ENCODE measurements at regions not wholly inside any gene's neighbourhood (a gene's known extent, or its start where the extent isn't known, plus 50 kb on each side); places are given as distances from the start of the nearest gene placed in this dataset.
A peak's percentile ranks its signal among the peaks of the same experiment; 100 is the strongest.

DNA sequence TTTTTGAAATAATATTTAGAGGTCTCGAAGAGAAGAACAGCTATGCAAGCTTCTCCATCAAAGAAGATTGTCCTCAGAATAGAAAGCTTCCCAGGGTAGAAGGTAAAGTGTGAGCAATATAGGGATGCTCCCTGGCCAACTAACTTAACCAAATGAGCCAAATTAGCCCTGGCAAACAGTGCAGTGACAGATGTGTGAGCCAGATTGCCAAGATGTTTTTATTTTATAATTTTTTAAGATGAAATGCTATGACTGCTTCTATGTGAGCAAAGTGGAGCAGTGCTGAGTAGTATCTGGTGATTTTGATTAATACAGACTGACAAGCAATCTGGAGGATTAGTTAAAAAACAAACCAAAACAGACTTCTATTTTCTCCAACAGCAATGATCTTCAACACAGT is 202.1 kb downstream of the NOVA1 start:
- Histone ChIP-seq H3K4me3 (no peak overlapping the region), H3K36me3 (replicated peaks) (no peaks in the 10 kb centered on the region), H3K9me3 (no peaks in the 10 kb centered on the region), H3K4me1 (peaks cover 5% of the 10 kb centered on the region), H3K27me3 (ENCODE audit: low read depth) (no peaks in the 10 kb centered on the region; the same call in 1 of the 2 replicates)
- no peak for DNase-seq (ENCODE audit: low spot score in 2 of 2)
- in situ Hi-C loops (cut with MboI; ENCODE audit: low sequenced_read_pairs) = no loop called here

DNA sequence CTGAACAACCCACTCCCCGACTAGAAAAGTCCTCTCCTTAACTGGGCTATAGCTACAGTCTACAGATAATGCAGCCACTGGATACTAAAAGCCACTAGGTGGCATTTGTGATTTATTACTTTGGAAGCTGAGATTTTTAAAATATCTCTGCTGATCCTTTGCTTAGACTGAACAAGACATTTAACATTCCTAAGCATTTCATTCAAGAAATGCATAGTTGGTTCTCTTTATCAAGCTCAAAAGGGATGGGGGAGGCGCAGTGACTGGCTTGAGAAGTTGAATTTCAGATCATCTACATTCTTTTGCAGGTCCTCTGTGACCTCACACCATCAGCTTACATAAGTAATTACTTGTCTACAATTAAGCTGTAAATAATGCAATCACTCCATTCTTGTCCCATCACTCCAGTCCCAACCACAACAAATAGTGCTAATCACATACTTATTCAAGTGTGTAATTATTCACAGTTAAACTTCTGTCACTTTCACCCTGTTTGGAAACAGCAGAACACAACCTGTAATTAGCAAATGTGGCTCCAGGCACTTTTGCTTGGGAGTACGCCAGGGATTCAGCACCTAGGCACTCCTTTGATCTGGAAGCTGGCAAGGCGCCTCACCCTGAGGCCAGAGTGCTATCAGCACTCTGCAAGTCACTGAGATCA is 203.6 kb downstream of the NOVA1 start:
- Histone ChIP-seq H3K4me3 (no peak overlapping the region), H3K27me3 (ENCODE audit: low read depth) (peaks cover 8% of the 10 kb centered on the region; the same call in 1 of the 2 replicates), H3K4me1 (peaks cover 5% of the 10 kb centered on the region), H3K9me3 (no peaks in the 10 kb centered on the region), H3K36me3 (replicated peaks) (no peaks in the 10 kb centered on the region)
- in situ Hi-C loops (cut with MboI; ENCODE audit: low sequenced_read_pairs) = no loop called here
- DNase-seq (ENCODE audit: low spot score in 2 of 2) = peak; percentile 77 to 78

DNA sequence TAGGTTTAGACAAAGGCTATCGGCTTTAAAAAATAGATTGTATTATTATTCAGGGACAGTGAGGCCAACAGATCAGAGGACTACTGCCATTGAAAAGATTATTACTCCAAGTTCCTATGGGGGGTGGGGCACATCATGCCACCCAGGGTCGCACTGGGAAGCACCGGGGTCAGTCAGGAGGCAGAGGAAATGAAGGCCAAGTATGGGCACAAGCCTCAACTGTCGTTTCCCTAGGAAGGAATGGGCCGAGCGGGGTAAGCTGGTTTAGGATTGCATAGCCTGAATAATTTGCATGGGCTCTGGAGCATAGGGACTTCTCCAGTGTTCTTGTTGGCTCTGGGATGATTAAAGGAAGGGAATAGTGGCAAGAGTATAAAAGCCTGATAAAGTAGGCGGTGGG is 205.3 kb downstream of the NOVA1 start:
- no peaks in the 10 kb centered on the region for H3K36me3 ChIP-seq (replicated peaks)
- H3K4me3 ChIP-seq = no peak overlapping the region
- H3K4me1 ChIP-seq = peaks cover 5% of the 10 kb centered on the region
- in situ Hi-C loops (cut with MboI; ENCODE audit: low sequenced_read_pairs) = no loop called here
- H3K9me3 ChIP-seq = no peaks in the 10 kb centered on the region
- peak; percentile 6 to 9 for DNase-seq (ENCODE audit: low spot score in 2 of 2)
- H3K27me3 ChIP-seq (ENCODE audit: low read depth) = peaks cover 13% of the 10 kb centered on the region

DNA sequence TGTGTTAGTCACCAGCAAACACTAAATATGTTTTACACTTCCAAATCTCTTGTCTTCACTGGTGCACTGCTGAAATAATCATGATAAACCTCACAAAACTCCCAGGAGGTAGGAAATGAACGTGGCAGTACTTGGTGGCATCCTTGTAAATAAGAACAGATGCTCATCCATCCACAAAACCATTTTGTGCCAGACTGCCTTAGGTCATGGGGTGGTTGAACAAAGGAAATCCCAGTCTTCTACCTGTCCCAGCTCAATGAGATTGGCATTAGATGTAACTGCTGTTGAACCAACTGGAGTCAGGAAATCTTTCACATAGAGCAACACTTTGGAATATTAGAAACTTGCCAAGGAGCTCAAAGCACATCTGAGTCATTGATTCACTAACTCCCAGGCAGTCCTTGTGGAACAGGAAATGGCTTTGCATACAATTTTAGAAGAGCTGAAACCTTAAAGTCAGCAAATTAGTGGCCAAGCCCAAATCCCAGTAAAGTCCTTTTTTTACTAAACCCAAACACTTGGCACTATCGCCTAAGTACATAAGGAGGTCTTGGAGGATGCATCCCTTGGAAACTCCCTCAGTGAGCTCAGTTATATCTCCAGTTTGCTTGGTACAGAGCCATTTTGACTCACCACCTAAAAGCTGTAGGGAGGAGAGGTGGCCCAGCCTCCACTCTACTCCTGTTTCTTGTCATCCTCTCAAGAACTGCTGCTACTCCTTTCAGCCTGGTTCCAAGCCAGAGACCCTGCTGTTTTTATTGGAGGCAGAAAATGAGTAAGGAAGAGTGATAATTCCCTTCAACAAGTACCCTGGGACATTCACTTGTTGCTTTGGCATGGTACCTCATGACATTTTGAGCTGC is 208.0 kb downstream of the NOVA1 start:
- DNase-seq (ENCODE audit: low spot score in 2 of 2) = no peak
- in situ Hi-C loops (cut with MboI; ENCODE audit: low sequenced_read_pairs) = no loop called here
- H3K9me3 ChIP-seq = no peaks in the 10 kb centered on the region
- H3K36me3 ChIP-seq (replicated peaks) = no peaks in the 10 kb centered on the region
- H3K27me3 ChIP-seq (ENCODE audit: low read depth) = peaks cover 15% of the 10 kb centered on the region
- H3K4me3 ChIP-seq = no peak overlapping the region
- peaks cover 5% of the 10 kb centered on the region for H3K4me1 ChIP-seq

DNA sequence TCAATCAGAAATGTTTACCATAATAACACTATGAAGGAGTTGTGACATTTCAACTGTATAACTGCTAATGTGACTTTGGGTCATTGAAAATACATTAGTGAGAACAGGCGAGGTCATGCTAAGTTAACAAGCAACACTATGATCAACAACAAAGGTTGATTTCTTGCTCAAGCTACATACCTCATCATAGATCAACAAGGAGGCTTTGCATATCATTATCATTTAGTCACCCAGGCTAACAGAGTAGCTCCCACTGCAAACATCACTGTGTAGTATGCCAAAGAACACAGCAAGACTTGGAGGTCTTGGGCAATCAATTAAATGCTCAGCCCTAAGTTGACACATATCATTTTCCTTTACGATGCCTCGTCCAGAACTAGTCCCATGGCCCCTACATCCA is 212.5 kb downstream of the NOVA1 start:
- in situ Hi-C loops (cut with MboI; ENCODE audit: low sequenced_read_pairs) = no loop called here
- no peak for DNase-seq (ENCODE audit: low spot score in 2 of 2)
- no peak overlapping the region for H3K4me3 ChIP-seq
- H3K4me1 ChIP-seq = no peaks in the 10 kb centered on the region
- H3K9me3 ChIP-seq = no peaks in the 10 kb centered on the region
- peaks cover 14% of the 10 kb centered on the region for H3K27me3 ChIP-seq (ENCODE audit: low read depth)
- H3K36me3 ChIP-seq (replicated peaks) = no peaks in the 10 kb centered on the region

DNA sequence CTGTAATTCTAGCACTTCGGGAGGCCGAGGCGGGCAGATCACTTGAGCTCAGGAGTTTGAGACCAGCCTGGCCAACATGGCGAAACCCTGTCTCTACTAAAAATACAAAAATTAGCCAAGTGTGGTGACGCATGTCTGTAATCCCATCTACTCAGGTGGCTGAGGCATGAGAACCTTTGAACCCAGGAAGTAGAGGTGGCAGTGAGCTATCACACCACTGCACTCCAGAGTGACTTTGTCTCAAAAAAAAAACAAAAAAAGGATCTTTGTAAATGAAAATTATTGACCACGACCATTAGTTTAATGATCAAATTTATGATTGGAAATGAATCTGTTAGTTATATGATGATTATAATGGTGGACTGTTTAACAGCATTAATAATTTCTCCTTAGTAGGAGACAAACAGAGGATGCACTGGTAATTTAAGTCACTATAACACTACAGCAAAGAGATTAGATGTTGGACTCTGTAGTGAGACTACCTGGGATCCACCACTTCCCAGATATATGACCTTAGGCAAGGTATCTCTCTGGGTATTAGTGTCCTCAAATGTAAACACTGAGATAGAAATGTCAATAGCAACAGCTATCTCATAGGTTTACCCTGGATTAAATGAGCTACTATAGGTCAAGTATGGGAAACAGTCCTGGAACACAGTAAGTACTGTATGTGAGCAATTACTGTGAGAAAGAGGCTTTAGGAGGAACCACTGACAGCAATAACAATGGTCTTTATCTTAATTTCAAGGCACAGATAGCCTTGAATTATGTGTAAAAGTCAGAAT is 214.7 kb downstream of the NOVA1 start:
- H3K4me1 ChIP-seq = no peaks in the 10 kb centered on the region

DNA sequence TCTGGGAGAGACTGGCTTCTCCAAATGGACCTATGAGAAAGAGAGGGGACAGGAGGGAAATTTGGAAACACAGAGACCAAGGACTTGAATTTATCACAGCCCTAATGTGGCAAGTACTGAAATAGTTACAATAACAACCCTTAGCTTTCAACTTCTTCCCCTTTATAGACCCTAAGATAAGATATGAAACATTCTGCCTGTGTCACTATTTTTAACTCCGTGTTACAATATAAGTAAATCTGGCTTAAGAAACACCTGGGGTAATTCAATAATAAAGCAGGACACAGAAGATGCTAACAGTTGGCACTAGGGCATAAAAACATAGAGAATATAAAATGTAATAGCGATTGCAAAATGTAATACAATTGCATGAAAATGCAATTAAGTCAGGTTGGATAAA is 216.4 kb downstream of the NOVA1 start:
- Histone ChIP-seq H3K4me3 (no peak overlapping the region), H3K36me3 (replicated peaks) (no peaks in the 10 kb centered on the region), H3K27me3 (ENCODE audit: low read depth) (no peaks in the 10 kb centered on the region), H3K9me3 (no peaks in the 10 kb centered on the region), H3K4me1 (no peaks in the 10 kb centered on the region)
- in situ Hi-C loops (cut with MboI; ENCODE audit: low sequenced_read_pairs) = no loop called here
- DNase-seq (ENCODE audit: low spot score in 2 of 2) = no peak

More for the DNA sequence above, 214.7 kb downstream of the NOVA1 start:
- H3K4me3 ChIP-seq = no peak overlapping the region
- peaks cover 3% of the 10 kb centered on the region for H3K27me3 ChIP-seq (ENCODE audit: low read depth)
- no peak for DNase-seq (ENCODE audit: low spot score in 2 of 2)
- no peaks in the 10 kb centered on the region for H3K9me3 ChIP-seq
- no peaks in the 10 kb centered on the region for H3K36me3 ChIP-seq (replicated peaks)
- in situ Hi-C loops (cut with MboI; ENCODE audit: low sequenced_read_pairs) = no loop called here

DNA sequence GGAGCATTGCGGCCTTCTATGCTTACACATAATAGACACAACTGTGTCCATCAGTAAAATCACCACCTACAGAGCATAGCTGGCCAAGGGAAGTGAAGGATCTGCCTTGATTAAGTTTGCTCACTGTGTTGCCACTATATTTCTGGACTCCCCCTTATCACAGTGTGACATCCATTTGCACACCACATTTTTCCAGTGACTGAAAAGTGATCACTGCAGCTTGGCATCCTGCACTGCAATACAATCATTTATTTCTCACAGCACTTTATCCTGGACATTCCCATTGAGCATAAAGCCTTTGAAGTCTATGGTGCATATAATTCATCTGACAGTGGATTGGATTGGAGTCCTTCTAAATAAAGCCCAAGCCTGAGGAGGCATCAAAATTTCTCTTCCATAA is 217.2 kb downstream of the NOVA1 start:
- no peaks in the 10 kb centered on the region for H3K36me3 ChIP-seq (replicated peaks)
- in situ Hi-C loops (cut with MboI; ENCODE audit: low sequenced_read_pairs) = no loop called here
- H3K9me3 ChIP-seq = no peaks in the 10 kb centered on the region
- DNase-seq (ENCODE audit: low spot score in 2 of 2) = no peak
- H3K27me3 ChIP-seq (ENCODE audit: low read depth) = no peaks in the 10 kb centered on the region
- H3K4me3 ChIP-seq = no peak overlapping the region
- H3K4me1 ChIP-seq = no peaks in the 10 kb centered on the region

DNA sequence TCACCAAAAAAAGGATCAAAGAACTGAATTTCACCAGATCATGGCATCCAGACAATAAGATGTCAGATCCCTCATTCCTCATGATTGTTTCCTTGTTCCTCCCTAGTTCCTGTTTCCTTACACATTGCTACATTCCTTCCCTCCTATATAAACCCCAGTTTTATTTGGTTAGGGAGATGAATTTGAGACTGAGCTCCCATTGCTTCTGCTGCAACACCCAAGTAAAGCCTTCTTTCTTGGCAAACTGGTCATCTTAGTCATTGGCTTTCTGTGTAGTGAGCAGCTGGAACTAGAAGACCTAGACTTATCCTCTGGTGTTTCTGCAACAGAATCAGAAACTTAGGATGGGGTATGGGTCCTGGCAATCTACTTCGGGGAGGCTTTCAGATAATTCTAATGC is 217.9 kb downstream of the NOVA1 start:
- no peaks in the 10 kb centered on the region for H3K36me3 ChIP-seq (replicated peaks)
- DNase-seq (ENCODE audit: low spot score in 2 of 2) = no peak
- in situ Hi-C loops (cut with MboI; ENCODE audit: low sequenced_read_pairs) = no loop called here
- no peaks in the 10 kb centered on the region for H3K27me3 ChIP-seq (ENCODE audit: low read depth)
- no peaks in the 10 kb centered on the region for H3K4me1 ChIP-seq
- H3K9me3 ChIP-seq = no peaks in the 10 kb centered on the region
- no peak overlapping the region for H3K4me3 ChIP-seq

DNA sequence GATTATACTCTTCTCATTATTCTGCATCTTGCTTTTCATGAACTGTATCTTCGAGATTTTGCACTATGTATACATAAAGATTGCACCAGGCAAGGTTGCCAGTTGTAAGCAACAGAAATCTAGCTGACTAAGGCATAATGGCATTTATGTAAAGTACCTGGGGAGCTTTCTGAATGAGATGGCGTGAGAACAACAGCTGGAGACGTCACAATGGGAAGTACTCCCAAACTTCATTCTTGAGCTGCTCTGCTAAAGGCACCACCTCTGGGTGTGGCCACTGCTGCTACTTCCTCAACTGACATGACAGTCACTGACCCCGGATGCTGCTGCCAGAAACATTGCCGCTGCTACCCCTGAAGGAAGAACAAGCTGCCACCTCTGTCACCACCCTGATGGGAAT is 220.7 kb downstream of the NOVA1 start:
- H3K4me3 ChIP-seq = no peak overlapping the region
- no peaks in the 10 kb centered on the region for H3K9me3 ChIP-seq
- H3K27me3 ChIP-seq (ENCODE audit: low read depth) = no peaks in the 10 kb centered on the region
- in situ Hi-C loops (cut with MboI; ENCODE audit: low sequenced_read_pairs) = no loop called here
- H3K4me1 ChIP-seq = no peaks in the 10 kb centered on the region
- no peak for DNase-seq (ENCODE audit: low spot score in 2 of 2)
- H3K36me3 ChIP-seq (replicated peaks) = no peaks in the 10 kb centered on the region

DNA sequence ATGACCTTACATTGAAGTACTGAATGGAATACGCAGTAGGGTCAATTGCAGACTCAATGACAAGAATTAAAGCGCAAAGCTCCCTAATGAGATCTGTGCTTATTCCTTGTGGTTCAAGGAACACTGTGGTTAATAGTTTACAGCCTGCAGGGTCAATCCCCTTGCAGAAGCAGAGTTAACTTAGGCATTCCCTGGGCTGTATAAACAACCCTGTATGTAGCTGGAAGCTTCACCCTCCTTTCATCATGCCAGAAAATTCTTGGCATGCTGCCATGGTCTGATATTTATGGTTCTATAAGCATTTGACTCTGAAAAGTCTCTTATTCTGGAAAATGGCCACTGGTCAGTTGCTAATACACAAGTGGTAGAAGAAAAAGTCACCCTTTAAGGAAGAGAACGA is 227.7 kb downstream of the NOVA1 start:
- no peak overlapping the region for H3K4me3 ChIP-seq
- in situ Hi-C loops (cut with MboI; ENCODE audit: low sequenced_read_pairs) = no loop called here
- no peaks in the 10 kb centered on the region; the same call in 1 of the 2 replicates for H3K27me3 ChIP-seq (ENCODE audit: low read depth)
- H3K9me3 ChIP-seq = no peaks in the 10 kb centered on the region
- DNase-seq (ENCODE audit: low spot score in 2 of 2) = no peak
- no peaks in the 10 kb centered on the region for H3K36me3 ChIP-seq (replicated peaks)
- no peaks in the 10 kb centered on the region for H3K4me1 ChIP-seq

DNA sequence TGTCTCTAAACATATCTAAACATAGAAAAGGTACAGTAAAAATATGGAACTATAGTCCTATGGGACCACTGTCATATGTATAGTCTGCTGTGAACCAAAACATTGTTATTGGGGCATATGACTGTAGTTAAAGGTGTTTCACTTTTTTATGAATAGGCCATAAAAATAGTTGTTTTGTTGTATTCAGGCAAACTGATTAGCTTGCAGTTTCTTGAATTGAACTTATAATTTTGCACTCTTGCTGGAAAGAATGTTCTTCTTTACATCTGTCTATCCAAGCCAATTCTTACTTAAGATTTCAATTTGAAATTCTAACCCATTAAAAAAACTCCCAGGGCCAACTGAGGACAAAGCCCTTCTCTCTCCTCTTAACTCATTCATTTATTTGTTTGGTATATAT is 234.1 kb downstream of the NOVA1 start:
- H3K27me3 ChIP-seq (ENCODE audit: low read depth) = no peaks in the 10 kb centered on the region; the same call in 1 of the 2 replicates
- DNase-seq (ENCODE audit: low spot score in 2 of 2) = no peak
- no peaks in the 10 kb centered on the region for H3K4me1 ChIP-seq
- no peak overlapping the region for H3K4me3 ChIP-seq
- no peaks in the 10 kb centered on the region for H3K36me3 ChIP-seq (replicated peaks)
- no peaks in the 10 kb centered on the region for H3K9me3 ChIP-seq
- in situ Hi-C loops (cut with MboI; ENCODE audit: low sequenced_read_pairs) = no loop called here

DNA sequence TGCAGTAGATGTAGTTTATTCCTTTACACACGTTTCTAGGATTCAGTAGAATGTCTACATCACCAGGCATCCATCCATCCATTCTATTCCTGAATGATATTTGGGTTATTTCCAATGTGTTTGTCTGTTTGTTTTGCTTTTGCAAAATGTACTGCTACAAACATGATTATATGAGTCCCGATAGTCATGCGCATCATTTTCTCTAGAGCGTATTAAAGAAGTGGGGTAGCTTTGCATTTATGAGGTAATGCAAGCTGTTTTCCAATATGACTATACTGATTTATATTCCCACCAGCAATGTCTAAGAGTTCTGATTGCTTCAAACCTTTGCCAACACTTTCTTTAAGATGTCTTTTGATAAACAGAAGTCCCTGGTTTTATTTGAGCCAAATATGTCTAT is 253.2 kb downstream of the NOVA1 start:
- DNase-seq (ENCODE audit: low spot score in 2 of 2) = no peak
- Histone ChIP-seq H3K36me3 (replicated peaks) (no peaks in the 10 kb centered on the region), H3K9me3 (no peaks in the 10 kb centered on the region), H3K27me3 (ENCODE audit: low read depth) (no peaks in the 10 kb centered on the region), H3K4me3 (no peak overlapping the region), H3K4me1 (no peaks in the 10 kb centered on the region)
- in situ Hi-C loops (cut with MboI; ENCODE audit: low sequenced_read_pairs) = no loop called here

DNA sequence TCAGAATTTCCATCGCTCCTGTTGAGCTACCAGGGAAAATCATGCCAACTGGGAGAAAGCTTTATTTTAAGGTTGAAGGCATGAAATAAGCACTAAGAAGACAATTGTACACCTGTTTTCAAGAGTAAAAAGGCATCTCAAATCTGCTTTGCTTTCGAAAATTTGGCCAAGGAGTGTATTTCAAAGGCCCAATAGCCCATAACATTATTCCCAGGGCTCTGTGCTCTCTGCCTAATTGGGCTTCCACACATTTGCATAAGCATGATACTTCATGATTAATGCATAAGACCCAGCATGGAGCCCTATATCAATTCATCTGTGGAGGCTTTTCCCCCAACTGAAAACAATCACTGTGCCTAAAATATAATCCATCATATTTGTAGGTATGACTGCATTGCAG is 258.5 kb downstream of the NOVA1 start:
- no peaks in the 10 kb centered on the region for H3K4me1 ChIP-seq
- no peaks in the 10 kb centered on the region for H3K9me3 ChIP-seq
- DNase-seq (ENCODE audit: low spot score in 2 of 2) = no peak
- in situ Hi-C loops (cut with MboI; ENCODE audit: low sequenced_read_pairs) = no loop called here
- H3K4me3 ChIP-seq = no peak overlapping the region
- no peaks in the 10 kb centered on the region for H3K36me3 ChIP-seq (replicated peaks)
- no peaks in the 10 kb centered on the region for H3K27me3 ChIP-seq (ENCODE audit: low read depth)

All from HAP-1 (cell line).